ENCODE measurements at regions not wholly inside any gene's neighbourhood (a gene's known extent, or its start where the extent isn't known, plus 50 kb on each side); places are given as distances from the start of the nearest gene placed in this dataset.

GRCh38 chr13:31881495-31881882 lies 142.2 kb downstream of the RXFP2 start:
- CTCF ChIA-PET, result no interaction called here

DNA sequence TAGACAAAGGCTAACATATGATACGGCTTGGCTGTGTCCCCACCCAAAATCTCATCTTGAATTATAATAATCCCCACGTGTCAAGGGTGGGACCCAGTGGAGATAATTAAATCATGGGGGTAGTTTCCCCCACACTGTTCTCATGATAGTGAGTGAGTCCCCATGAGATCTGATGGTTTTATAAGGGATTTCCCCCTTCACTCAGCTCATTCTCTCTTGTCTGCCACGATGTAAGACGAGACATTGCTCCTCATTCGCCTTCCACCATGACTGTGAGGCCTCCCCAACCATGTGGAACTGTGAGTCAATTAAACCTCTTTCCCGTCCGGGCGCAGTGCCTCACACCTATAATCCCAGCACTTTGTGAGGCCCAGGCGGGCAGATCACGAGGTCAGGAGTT lies 143.5 kb downstream of the RXFP2 start:
- no peaks in the 10 kb centered on the region for H3K36me3 Mint-ChIP-seq (ENCODE audit: low read depth)
- intact Hi-C loops (cut with DNase I, micrococcal nuclease), result no loop called here
- DNase-seq (no peak), ATAC-seq (ENCODE audit: poor library complexity) (no peak)
- H3K4me3 Mint-ChIP-seq, result no peak overlapping the region
- H3K27ac ChIP-seq (ENCODE audit: low read depth in 1 of 2, low read length in 2 of 2), result no peak overlapping the region
- no peak overlapping the region for H3K4me3 ChIP-seq (ENCODE audit: low read length)
- CTCF ChIA-PET, result no interaction called here
- no peaks in the 10 kb centered on the region for H3K4me1 ChIP-seq (ENCODE audit: insufficient read depth, low read length)
- H3K9me3 ChIP-seq (ENCODE audit: control insufficient read depth in 1 of 2, insufficient read depth in 1 of 2, low read length in 2 of 2), result no peaks in the 10 kb centered on the region
- no peaks in the 10 kb centered on the region for H3K27me3 ChIP-seq (ENCODE audit: control insufficient read depth in 1 of 2, insufficient read depth in 2 of 2, low read length in 2 of 2)
- POLR2A ChIA-PET, result no interaction called here
- no peak overlapping the region for H3K27ac Mint-ChIP-seq
- H3K27me3 Mint-ChIP-seq, result no peaks in the 10 kb centered on the region
- no peaks in the 10 kb centered on the region for H3K9me3 Mint-ChIP-seq
- H3K4me1 Mint-ChIP-seq (ENCODE audit: low read depth), result peaks cover 4% of the 10 kb centered on the region
- no peak for TF ChIP-seq CTCF (IDR thresholded peaks at IDR 0.05)
- H3K36me3 ChIP-seq (ENCODE audit: insufficient read depth, low read length), result no peaks in the 10 kb centered on the region

More at GRCh38 chr13:31881495-31881882, 142.2 kb downstream of the RXFP2 start:
- Mint-ChIP-seq H3K27ac (no peak overlapping the region), H3K4me1 (ENCODE audit: low read depth) (peaks cover 7% of the 10 kb centered on the region), H3K27me3 (no peaks in the 10 kb centered on the region), H3K36me3 (ENCODE audit: low read depth) (no peaks in the 10 kb centered on the region), H3K4me3 (no peak overlapping the region), H3K9me3 (no peaks in the 10 kb centered on the region)
- DNase-seq, result no peak
- H3K4me3 ChIP-seq (ENCODE audit: low read length), result no peak overlapping the region
- no peak for ATAC-seq (ENCODE audit: poor library complexity)
- H3K36me3 ChIP-seq (ENCODE audit: insufficient read depth, low read length), result no peaks in the 10 kb centered on the region
- no peaks in the 10 kb centered on the region for H3K4me1 ChIP-seq (ENCODE audit: insufficient read depth, low read length)
- no peaks in the 10 kb centered on the region for H3K9me3 ChIP-seq (ENCODE audit: control insufficient read depth in 1 of 2, insufficient read depth in 1 of 2, low read length in 2 of 2)
- intact Hi-C loops (cut with DNase I, micrococcal nuclease), result no loop called here
- POLR2A ChIA-PET, result no interaction called here
- H3K27ac ChIP-seq (ENCODE audit: low read depth in 1 of 2, low read length in 2 of 2), result no peak overlapping the region
- no peak for TF ChIP-seq CTCF (IDR thresholded peaks at IDR 0.05)
- H3K27me3 ChIP-seq (ENCODE audit: control insufficient read depth in 1 of 2, insufficient read depth in 2 of 2, low read length in 2 of 2), result no peaks in the 10 kb centered on the region

DNA sequence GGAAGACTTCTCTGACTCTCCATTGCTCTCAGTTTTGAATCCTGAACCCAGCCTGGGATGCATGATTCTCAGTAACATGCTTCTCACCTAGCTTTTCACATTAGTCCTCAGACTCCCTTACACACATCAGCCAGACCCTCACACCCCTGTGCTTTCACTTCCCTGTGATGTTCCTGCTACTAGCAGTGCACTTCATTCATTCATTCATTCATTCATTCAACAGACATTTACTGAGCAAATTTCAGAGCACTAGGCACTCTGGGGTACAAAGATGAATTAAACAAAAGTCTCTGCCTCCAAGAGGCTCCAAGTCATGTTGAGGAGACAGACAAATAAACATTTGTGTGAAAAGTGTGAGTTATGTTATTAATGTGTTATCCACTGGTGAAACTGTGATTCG lies 145.2 kb downstream of the RXFP2 start:
- H3K36me3 ChIP-seq (ENCODE audit: insufficient read depth, low read length), result no peaks in the 10 kb centered on the region
- H3K27me3 Mint-ChIP-seq, result no peaks in the 10 kb centered on the region
- DNase-seq, result no peak
- POLR2A ChIA-PET, result no interaction called here
- no peaks in the 10 kb centered on the region for H3K27me3 ChIP-seq (ENCODE audit: control insufficient read depth in 1 of 2, insufficient read depth in 2 of 2, low read length in 2 of 2)
- no peaks in the 10 kb centered on the region for H3K4me1 ChIP-seq (ENCODE audit: insufficient read depth, low read length)
- intact Hi-C loops (cut with DNase I, micrococcal nuclease), result no loop called here
- H3K4me3 ChIP-seq (ENCODE audit: low read length), result no peak overlapping the region
- CTCF ChIA-PET, result no interaction called here
- H3K27ac ChIP-seq (ENCODE audit: low read depth in 1 of 2, low read length in 2 of 2), result no peak overlapping the region
- TF ChIP-seq CTCF (IDR thresholded peaks at IDR 0.05), result no peak
- H3K4me3 Mint-ChIP-seq, result no peak overlapping the region
- H3K4me1 Mint-ChIP-seq (ENCODE audit: low read depth), result peaks cover 4% of the 10 kb centered on the region
- H3K9me3 ChIP-seq (ENCODE audit: control insufficient read depth in 1 of 2, insufficient read depth in 1 of 2, low read length in 2 of 2), result no peaks in the 10 kb centered on the region
- ATAC-seq (ENCODE audit: poor library complexity), result no peak
- no peak overlapping the region for H3K27ac Mint-ChIP-seq
- H3K36me3 Mint-ChIP-seq (ENCODE audit: low read depth), result no peaks in the 10 kb centered on the region
- no peaks in the 10 kb centered on the region for H3K9me3 Mint-ChIP-seq

Data from CD4-positive, alpha-beta T cell (primary cell).